Stromal cell of bone marrow (primary cell): ENCODE measurements at regions not wholly inside any gene's neighbourhood (a gene's known extent, or its start where the extent isn't known, plus 50 kb on each side); places are given as distances from the start of the nearest gene placed in this dataset.

Source experiments
- DNase-seq: peaks from one replicate; pipeline ENCODE4 v3.0.0-alpha.2; 2012; ENCODE audit warnings: low read depth

- DNase-seq: no peak
Observed at GRCh38 chr3:76063811-76064210, 278.5 kb upstream of the ZNF717 start.

GRCh38 chr3:76065964-76066363, 280.6 kb upstream of the ZNF717 start:
- peak; percentile 6 for DNase-seq

- no peak for DNase-seq
Observed at GRCh38 chr3:76078101-76078500, 292.8 kb upstream of the ZNF717 start.

GRCh38 chr3:76083992-76084391, 298.6 kb upstream of the ZNF717 start:
- DNase-seq: no peak

- DNase-seq: no peak
Observed at GRCh38 chr3:76096036-76096435, 310.7 kb upstream of the ZNF717 start.

- DNase-seq: no peak
Observed at GRCh38 chr3:76096836-76097588, 311.7 kb upstream of the ZNF717 start.

- no peak for DNase-seq
Observed at GRCh38 chr3:76097589-76097969, 312.2 kb upstream of the ZNF717 start.

GRCh38 chr3:76099956-76100355, 314.6 kb upstream of the ZNF717 start:
- DNase-seq: no peak

- peak; percentile 22 for DNase-seq
Observed at GRCh38 chr3:76107935-76108570, 322.7 kb upstream of the ZNF717 start.

- no peak for DNase-seq
Observed at GRCh38 chr3:76111808-76112207, 326.5 kb upstream of the ZNF717 start.

- no peak for DNase-seq
Observed at GRCh38 chr3:76122007-76122406, 336.7 kb upstream of the ZNF717 start.

GRCh38 chr3:76129441-76129840, 344.1 kb upstream of the ZNF717 start:
- DNase-seq: no peak

GRCh38 chr3:76131396-76132153, 346.2 kb upstream of the ZNF717 start:
- peak; percentile 9 for DNase-seq

- no peak for DNase-seq
Observed at GRCh38 chr3:76132154-76132470, 346.8 kb upstream of the ZNF717 start.

GRCh38 chr3:76134166-76134565, 348.8 kb upstream of the ZNF717 start:
- DNase-seq: no peak

- DNase-seq: no peak
Observed at GRCh38 chr3:76138921-76139320, 353.6 kb upstream of the ZNF717 start.

- no peak for DNase-seq
Observed at GRCh38 chr3:76147846-76148245, 362.5 kb upstream of the ZNF717 start.

GRCh38 chr3:76152028-76152427, 366.7 kb upstream of the ZNF717 start:
- DNase-seq: no peak

- DNase-seq: no peak
Observed at GRCh38 chr3:76161856-76162255, 376.5 kb upstream of the ZNF717 start.

- no peak for DNase-seq
Observed at GRCh38 chr3:76171647-76172046, 386.3 kb upstream of the ZNF717 start.

GRCh38 chr3:76177610-76178009, 392.3 kb upstream of the ZNF717 start:
- DNase-seq: no peak

GRCh38 chr3:76178412-76178811, 393.1 kb upstream of the ZNF717 start:
- no peak for DNase-seq

GRCh38 chr3:76181213-76181612, 395.9 kb upstream of the ZNF717 start:
- no peak for DNase-seq
